SK-N-SH treated with all-trans-retinoic acid at 6 μM for 48 hours (cell line): ENCODE measurements at regions not wholly inside any gene's neighbourhood (a gene's known extent, or its start where the extent isn't known, plus 50 kb on each side); places are given as distances from the start of the nearest gene placed in this dataset.

Experiments used
- ATAC-seq: fragments of 200-7000 bp; cut with Tn5 transposase; 3 replicates; pipeline ENCODE4 v1.9.1; 2020; ENCODE audit warnings: mild to moderate bottlenecking, moderate library complexity
- ARNTL ChIP-seq: fragments of 450-650 bp; formaldehyde crosslinking; IDR thresholded peaks from 2 replicates; pipeline ENCODE4 v1.5.0; 2020; ENCODE audit warnings: low read depth, mild to moderate bottlenecking, moderate library complexity, borderline replicate concordance
- CSDC2 ChIP-seq: fragments of 250-450 bp; sonication (Bioruptor Pico); IDR thresholded peaks from 2 replicates; pipeline ENCODE4 v1.5.0; 2020; ENCODE audit warnings: mild to moderate bottlenecking, moderate library complexity
- CSRNP3 ChIP-seq: fragments of 250-450 bp; sonication (Bioruptor Pico); IDR thresholded peaks from 2 replicates; pipeline ENCODE4 v1.5.1; 2021; ENCODE audit warnings: mild to moderate bottlenecking, moderate library complexity
- GLIS3 ChIP-seq: fragments of 250-450 bp; sonication (Bioruptor Pico); IDR thresholded peaks from 2 replicates; pipeline ENCODE4 v1.5.0; 2020; ENCODE audit warnings: mild to moderate bottlenecking, moderate library complexity
- ISL1 ChIP-seq: fragments of 250-450 bp; sonication (Bioruptor Pico); IDR thresholded peaks from 2 replicates; pipeline ENCODE4 v2.1.2; 2022; ENCODE audit warnings: mild to moderate bottlenecking, moderate library complexity
- OSR1 ChIP-seq: fragments of 250-450 bp; sonication (Bioruptor Pico); IDR thresholded peaks from 2 replicates; pipeline ENCODE4 v1.8.0; 2022; ENCODE audit warnings: moderate library complexity, mild to moderate bottlenecking, inconsistent platforms
- PATZ1 ChIP-seq: fragments of 250-450 bp; sonication (Bioruptor Pico); IDR thresholded peaks from 2 replicates; pipeline ENCODE4 v1.8.0; 2020; ENCODE audit warnings: mild to moderate bottlenecking, moderate library complexity, borderline replicate concordance
- POU6F1 ChIP-seq: fragments of 250-450 bp; sonication (Bioruptor Pico); IDR thresholded peaks from 2 replicates; pipeline ENCODE4 v1.8.0; 2021; ENCODE audit warnings: low read depth, mild to moderate bottlenecking, moderate library complexity, borderline replicate concordance
- TCF4 ChIP-seq: fragments of 250-450 bp; sonication (Bioruptor Pico); IDR thresholded peaks from 2 replicates; pipeline ENCODE4 v1.8.0; 2021; ENCODE audit warnings: mild to moderate bottlenecking, moderate library complexity, borderline replicate concordance
- TOX ChIP-seq: fragments of 250-450 bp; sonication (Bioruptor Pico); IDR thresholded peaks from 2 replicates; pipeline ENCODE4 v1.8.0; 2021; ENCODE audit warnings: mild to moderate bottlenecking, moderate library complexity, borderline replicate concordance
- ZC3H10 ChIP-seq: fragments of 250-450 bp; sonication (Bioruptor Pico); IDR thresholded peaks from 2 replicates; pipeline ENCODE4 v1.5.1; 2021; ENCODE audit warnings: mild to moderate bottlenecking, moderate library complexity
- ZFP3 ChIP-seq: fragments of 250-450 bp; sonication (Bioruptor Pico); IDR thresholded peaks from 2 replicates; pipeline ENCODE4 v1.5.0; 2020; ENCODE audit warnings: mild to moderate bottlenecking, moderate library complexity
- ZNF565 ChIP-seq: fragments of 450-650 bp; formaldehyde crosslinking; conservative IDR thresholded peaks from 2 replicates; pipeline ENCODE4 v1.5.0; 2020; ENCODE audit warnings: low read depth, mild to moderate bottlenecking, moderate library complexity
- ZNF8 ChIP-seq: fragments of 450-650 bp; formaldehyde crosslinking; IDR thresholded peaks from 2 replicates; pipeline ENCODE4 v1.5.0; 2020; ENCODE audit warnings: mild to moderate bottlenecking, moderate library complexity

- ATAC-seq = no peak
- TF ChIP-seq TOX (CRISPR knock-in tag) = no peak
- TF ChIP-seq OSR1 (CRISPR knock-in tag) = no peak
- no peak for TF ChIP-seq ZNF8
- no peak for TF ChIP-seq ZNF565 (CRISPR knock-in tag)
- TF ChIP-seq ZFP3 = no peak
- TF ChIP-seq ARNTL (CRISPR knock-in tag) = no peak
- TF ChIP-seq GLIS3 = no peak
- TF ChIP-seq TCF4 (CRISPR knock-in tag) = no peak
- TF ChIP-seq ISL1 (CRISPR knock-in tag) = no peak
- TF ChIP-seq POU6F1 (CRISPR knock-in tag) = no peak
- no peak for TF ChIP-seq ZC3H10
- no peak for TF ChIP-seq PATZ1 (CRISPR knock-in tag)
- no peak for TF ChIP-seq CSRNP3 (CRISPR knock-in tag)
Measured at GRCh38 chr2:120684289-120685065, 51.2 kb upstream of the GLI2 start.

GRCh38 chr2:120685066-120685973 lies 50.3 kb upstream of the GLI2 start:
- no peak for TF ChIP-seq ZC3H10
- TF ChIP-seq CSDC2 = no peak
- TF ChIP-seq, all 23 proteins: peak for 0
- no peak for ATAC-seq
